ENCODE measurements at regions not wholly inside any gene's neighbourhood (a gene's known extent, or its start where the extent isn't known, plus 50 kb on each side); places are given as distances from the start of the nearest gene placed in this dataset.

DNA sequence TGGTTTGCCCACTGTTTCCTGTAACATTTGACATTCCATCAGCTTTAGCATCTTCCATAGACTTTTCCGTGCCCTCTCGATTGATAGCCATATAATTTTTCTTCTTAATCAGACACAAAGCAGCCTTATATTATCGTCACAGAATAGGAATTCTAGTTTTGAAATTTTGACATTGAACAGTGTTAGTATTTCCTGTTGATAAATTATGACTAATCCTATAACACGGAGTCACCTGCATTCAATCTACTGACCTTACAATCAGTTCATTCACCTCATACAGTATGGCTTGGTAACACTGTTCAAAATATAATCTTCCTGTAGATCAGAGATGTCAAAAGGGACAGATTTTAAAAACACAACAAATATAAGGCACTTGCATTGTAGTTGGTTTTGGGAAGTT is 423.7 kb downstream of the C3orf38 start:
- no peak for TF ChIP-seq POLR2AphosphoS5 (IDR thresholded peaks at IDR 0.05)
- TF ChIP-seq, protein P1, sequence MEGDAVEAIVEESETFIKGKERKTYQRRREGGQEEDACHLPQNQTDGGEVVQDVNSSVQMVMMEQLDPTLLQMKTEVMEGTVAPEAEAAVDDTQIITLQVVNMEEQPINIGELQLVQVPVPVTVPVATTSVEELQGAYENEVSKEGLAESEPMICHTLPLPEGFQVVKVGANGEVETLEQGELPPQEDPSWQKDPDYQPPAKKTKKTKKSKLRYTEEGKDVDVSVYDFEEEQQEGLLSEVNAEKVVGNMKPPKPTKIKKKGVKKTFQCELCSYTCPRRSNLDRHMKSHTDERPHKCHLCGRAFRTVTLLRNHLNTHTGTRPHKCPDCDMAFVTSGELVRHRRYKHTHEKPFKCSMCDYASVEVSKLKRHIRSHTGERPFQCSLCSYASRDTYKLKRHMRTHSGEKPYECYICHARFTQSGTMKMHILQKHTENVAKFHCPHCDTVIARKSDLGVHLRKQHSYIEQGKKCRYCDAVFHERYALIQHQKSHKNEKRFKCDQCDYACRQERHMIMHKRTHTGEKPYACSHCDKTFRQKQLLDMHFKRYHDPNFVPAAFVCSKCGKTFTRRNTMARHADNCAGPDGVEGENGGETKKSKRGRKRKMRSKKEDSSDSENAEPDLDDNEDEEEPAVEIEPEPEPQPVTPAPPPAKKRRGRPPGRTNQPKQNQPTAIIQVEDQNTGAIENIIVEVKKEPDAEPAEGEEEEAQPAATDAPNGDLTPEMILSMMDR (IDR thresholded peaks at IDR 0.05): no peak
- TF ChIP-seq POLR2A (IDR thresholded peaks at IDR 0.05): no peak
- TF ChIP-seq EP300 (IDR thresholded peaks at IDR 0.05; ENCODE audit: low read depth): no peak

Measured in transverse colon (tissue), 4 donors.